HG03159 (cell line): ENCODE measurements at regions not wholly inside any gene's neighbourhood (a gene's known extent, or its start where the extent isn't known, plus 50 kb on each side); places are given as distances from the start of the nearest gene placed in this dataset.

ENCODE experiments used
- ATAC-seq: cut with Tn5 transposase; IDR thresholded peaks from one replicate; pipeline ENCODE4 v1.9.1; 2021; ENCODE audit warnings: mild to moderate bottlenecking, moderate library complexity; ENCODE audit not compliant: unreplicated experiment

GRCh38 chr5:122715095-122715494, 59.8 kb upstream of the SNX2 start:
- no peak for ATAC-seq

DNA sequence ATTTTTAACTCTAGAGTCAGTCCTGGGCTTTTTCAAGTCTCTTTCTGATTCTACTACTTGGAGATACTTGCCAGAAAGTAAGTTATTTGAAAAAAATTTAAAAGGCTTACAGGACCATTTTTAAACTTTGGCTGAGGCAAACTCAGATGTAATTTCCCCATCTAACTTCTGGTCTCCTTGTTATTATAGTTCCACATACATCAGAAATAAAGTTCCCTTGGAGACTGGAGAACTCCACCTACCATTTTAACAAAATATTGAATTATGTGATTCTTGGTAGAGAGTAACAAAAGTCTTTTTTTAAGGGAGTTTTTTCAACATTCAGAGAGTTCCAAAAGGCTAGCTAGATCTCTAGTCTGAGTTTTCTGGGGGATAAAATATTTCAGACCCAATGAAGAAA, 56.3 kb upstream of the SNX2 start:
- ATAC-seq: no peak

DNA sequence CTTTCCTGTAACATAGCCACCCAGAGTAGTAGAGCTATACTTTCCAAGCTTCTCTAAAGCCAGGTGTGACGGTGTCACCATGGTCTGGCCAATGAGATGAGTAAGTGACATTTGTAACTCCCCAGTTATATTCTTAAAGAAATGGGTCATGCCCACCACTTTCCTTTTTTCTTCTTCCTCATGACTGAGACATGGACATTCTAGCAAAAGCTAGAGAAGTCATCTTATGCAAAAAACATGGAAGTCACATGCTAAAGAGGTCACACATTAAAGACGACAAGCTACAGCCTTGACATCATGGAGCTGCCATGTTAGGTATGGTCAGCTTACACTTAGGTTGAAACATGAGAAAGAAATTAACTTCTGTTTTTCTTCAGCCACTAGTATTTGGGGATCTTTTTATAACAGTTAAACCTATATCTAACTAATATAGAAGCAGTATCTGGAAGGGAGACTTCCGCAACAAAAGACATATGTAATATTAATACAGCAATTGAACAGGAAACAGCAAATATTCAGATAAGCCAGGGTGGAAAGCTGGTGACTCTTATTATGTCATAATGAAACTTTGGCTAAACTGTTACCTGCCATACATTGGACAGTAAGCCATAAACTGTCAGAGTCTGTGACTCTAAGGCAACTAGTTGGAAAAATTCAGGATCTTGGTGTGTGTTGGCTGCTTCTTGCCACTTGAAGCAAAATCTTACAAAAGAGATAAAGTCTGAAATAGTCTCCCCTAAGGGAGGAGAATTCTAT, 54.7 kb upstream of the SNX2 start:
- ATAC-seq: no peak

DNA sequence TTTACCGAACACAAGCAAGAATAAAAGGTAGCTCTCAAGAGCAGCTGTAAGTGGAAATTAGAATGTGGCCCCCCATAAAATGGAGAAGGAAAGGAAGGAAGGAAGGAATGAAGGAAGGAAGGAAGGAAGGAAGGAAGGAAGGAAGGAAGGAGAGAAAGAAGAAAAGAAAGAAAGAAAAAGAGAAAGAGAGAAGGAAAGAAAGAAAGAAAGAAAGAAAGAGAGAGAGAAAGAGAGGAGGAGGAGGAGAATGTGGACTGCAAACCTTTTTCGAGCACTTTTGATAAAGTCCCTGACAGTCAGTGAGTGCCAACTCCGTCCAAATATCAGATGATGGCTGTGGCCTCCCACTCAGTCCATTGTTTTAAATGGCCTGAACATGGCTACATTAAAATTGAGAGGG, 53.8 kb upstream of the SNX2 start:
- ATAC-seq: no peak

- no peak for ATAC-seq
These were observed 52.5 kb upstream of the SNX2 start for GRCh38 chr5:122722341-122722740.

GRCh38 chr5:122723606-122724352, 51.1 kb upstream of the SNX2 start:
- peak; percentile 93 for ATAC-seq
